Uterus (tissue), 2 donors: ENCODE measurements at regions not wholly inside any gene's neighbourhood (a gene's known extent, or its start where the extent isn't known, plus 50 kb on each side); places are given as distances from the start of the nearest gene placed in this dataset.

Experiments
- CTCF ChIP-seq, 4 experiments: fragments of 200-600 bp in 2 of 4; fragments of 450-650 bp in 2 of 4; sonication (generic) in 2 of 4; IDR thresholded peaks; one replicate each; pipeline ENCODE4 v1.5.1; 2016 to 2019; ENCODE audit warnings: antibody characterized with exemption in 4 of 4, mild to moderate bottlenecking in 2 of 4, moderate library complexity in 1 of 4
- POLR2A ChIP-seq, 2 donors: fragments of 450-650 bp; IDR thresholded peaks; one replicate each; pipeline ENCODE4 v1.6.1; 2016; ENCODE audit warnings: antibody characterized with exemption in 2 of 2, mild to moderate bottlenecking in 1 of 2, moderate library complexity in 1 of 2

- TF ChIP-seq CTCF (IDR thresholded peaks at IDR 0.05) (no peak), POLR2A (IDR thresholded peaks at IDR 0.05) (no peak)
Measured at GRCh38 chr2:153101187-153101586, 377.4 kb downstream of the RPRM start.
